HEK293 (cell line): ENCODE measurements at regions not wholly inside any gene's neighbourhood (a gene's known extent, or its start where the extent isn't known, plus 50 kb on each side); places are given as distances from the start of the nearest gene placed in this dataset.

Experiments
- ATF2 ChIP-seq: fragments of 450-650 bp; formaldehyde crosslinking; IDR thresholded peaks from 2 replicates; pipeline ENCODE4 v1.5.1; 2016; ENCODE audit warnings: missing biosample characterization, missing genetic modification characterization, low read depth
- BCL11A ChIP-seq: fragments of 450-650 bp; formaldehyde crosslinking; IDR thresholded peaks from 2 replicates; pipeline ENCODE4 v1.5.1; 2016; ENCODE audit warnings: low read depth, missing biosample characterization, missing genetic modification characterization
- EGR2 ChIP-seq: fragments of 450-650 bp; formaldehyde crosslinking; IDR thresholded peaks from 2 replicates; pipeline ENCODE4 v1.5.1; 2016; ENCODE audit warnings: low read depth, missing biosample characterization, missing genetic modification characterization
- GFI1B ChIP-seq: fragments of 450-650 bp; formaldehyde crosslinking; IDR thresholded peaks from 2 replicates; pipeline ENCODE4 v1.5.1; 2016; ENCODE audit warnings: missing biosample characterization, missing genetic modification characterization
- GLI4 ChIP-seq: fragments of 450-650 bp; formaldehyde crosslinking; IDR thresholded peaks from 2 replicates; pipeline ENCODE4 v1.5.1; 2016; ENCODE audit warnings: missing biosample characterization, missing genetic modification characterization
- KLF1 ChIP-seq: fragments of 450-650 bp; formaldehyde crosslinking; IDR thresholded peaks from 2 replicates; pipeline ENCODE4 v1.5.1; 2016; ENCODE audit warnings: missing biosample characterization, missing genetic modification characterization
- KLF8 ChIP-seq: fragments of 450-650 bp; formaldehyde crosslinking; IDR thresholded peaks from 2 replicates; pipeline ENCODE4 v1.5.1; 2016; ENCODE audit warnings: missing biosample characterization, missing genetic modification characterization
- REPIN1 ChIP-seq: fragments of 450-650 bp; formaldehyde crosslinking; IDR thresholded peaks from 2 replicates; pipeline ENCODE4 v1.5.1; 2017; ENCODE audit warnings: missing biosample characterization, missing genetic modification characterization, low read depth
- SP2 ChIP-seq: fragments of 450-650 bp; formaldehyde crosslinking; IDR thresholded peaks from 2 replicates; pipeline ENCODE4 v1.5.1; 2016; ENCODE audit warnings: missing biosample characterization, missing genetic modification characterization
- SP3 ChIP-seq: fragments of 450-650 bp; formaldehyde crosslinking; IDR thresholded peaks from 2 replicates; pipeline ENCODE4 v1.5.1; 2016; ENCODE audit warnings: missing biosample characterization, missing genetic modification characterization
- TRIM28 ChIP-seq: IDR thresholded peaks from 2 replicates; pipeline ENCODE4 v1.6.1; 2011; ENCODE audit warnings: low read length, control low read depth, borderline replicate concordance
- WT1 ChIP-seq: fragments of 450-650 bp; formaldehyde crosslinking; IDR thresholded peaks from 2 replicates; pipeline ENCODE4 v1.5.1; 2016; ENCODE audit warnings: missing biosample characterization, missing genetic modification characterization
- YY2 ChIP-seq: fragments of 450-650 bp; formaldehyde crosslinking; IDR thresholded peaks from 2 replicates; pipeline ENCODE4 v1.5.1; 2016; ENCODE audit warnings: missing biosample characterization, missing genetic modification characterization
- ZBTB1 ChIP-seq: fragments of 450-650 bp; formaldehyde crosslinking; IDR thresholded peaks from 2 replicates; pipeline ENCODE4 v1.5.1; 2016; ENCODE audit warnings: missing biosample characterization, missing genetic modification characterization
- ZBTB21 ChIP-seq: fragments of 450-650 bp; formaldehyde crosslinking; IDR thresholded peaks from 2 replicates; pipeline ENCODE4 v1.5.1; 2017; ENCODE audit warnings: missing biosample characterization, missing genetic modification characterization
- ZBTB44 ChIP-seq: fragments of 450-650 bp; IDR thresholded peaks from 2 replicates; pipeline ENCODE4 v1.5.1; 2018; ENCODE audit warnings: missing biosample characterization, mild to moderate bottlenecking, missing genetic modification characterization
- ZBTB7A ChIP-seq: fragments of 450-650 bp; formaldehyde crosslinking; IDR thresholded peaks from 2 replicates; pipeline ENCODE4 v1.5.1; 2016; ENCODE audit warnings: low read depth, missing biosample characterization, missing genetic modification characterization
- ZFP3 ChIP-seq: fragments of 450-650 bp; formaldehyde crosslinking; IDR thresholded peaks from 2 replicates; pipeline ENCODE4 v1.5.1; 2016; ENCODE audit warnings: low read depth, missing biosample characterization, missing genetic modification characterization
- ZFP37 ChIP-seq: fragments of 450-650 bp; formaldehyde crosslinking; IDR thresholded peaks from 2 replicates; pipeline ENCODE4 v1.5.1; 2016; ENCODE audit warnings: missing biosample characterization, missing genetic modification characterization
- ZNF114 ChIP-seq: fragments of 450-650 bp; formaldehyde crosslinking; IDR thresholded peaks from 2 replicates; pipeline ENCODE4 v1.5.0; 2017; ENCODE audit warnings: missing biosample characterization, missing genetic modification characterization
- ZNF140 ChIP-seq: fragments of 450-650 bp; formaldehyde crosslinking; IDR thresholded peaks from 2 replicates; pipeline ENCODE4 v1.5.1; 2016; ENCODE audit warnings: missing biosample characterization, missing genetic modification characterization
- ZNF148 ChIP-seq: fragments of 450-650 bp; formaldehyde crosslinking; IDR thresholded peaks from 2 replicates; pipeline ENCODE4 v1.5.0; 2017; ENCODE audit warnings: missing biosample characterization, missing genetic modification characterization, borderline replicate concordance
- ZNF169 ChIP-seq: fragments of 450-650 bp; formaldehyde crosslinking; IDR thresholded peaks from 2 replicates; pipeline ENCODE4 v1.5.1; 2016; ENCODE audit warnings: missing biosample characterization, missing genetic modification characterization
- ZNF174 ChIP-seq: fragments of 450-650 bp; formaldehyde crosslinking; IDR thresholded peaks from 2 replicates; pipeline ENCODE4 v1.5.0; 2017; ENCODE audit warnings: missing biosample characterization, mild to moderate bottlenecking, missing genetic modification characterization
- ZNF19 ChIP-seq: fragments of 450-650 bp; formaldehyde crosslinking; IDR thresholded peaks from 2 replicates; pipeline ENCODE4; 2016; ENCODE audit warnings: missing biosample characterization, missing genetic modification characterization, low read depth
- ZNF2 ChIP-seq: fragments of 450-650 bp; formaldehyde crosslinking; IDR thresholded peaks from 2 replicates; pipeline ENCODE4 v1.5.1; 2016; ENCODE audit warnings: missing biosample characterization, missing genetic modification characterization
- ZNF211 ChIP-seq: fragments of 450-650 bp; formaldehyde crosslinking; IDR thresholded peaks from 2 replicates; pipeline ENCODE4 v1.5.1; 2016; ENCODE audit warnings: low read depth, missing biosample characterization, missing genetic modification characterization
- ZNF239 ChIP-seq: fragments of 450-650 bp; formaldehyde crosslinking; IDR thresholded peaks from 2 replicates; pipeline ENCODE4 v1.5.1; 2016; ENCODE audit warnings: missing biosample characterization, missing genetic modification characterization
- ZNF292 ChIP-seq: fragments of 450-650 bp; formaldehyde crosslinking; IDR thresholded peaks from 2 replicates; pipeline ENCODE4 v1.5.1; 2016; ENCODE audit warnings: low read depth, missing biosample characterization, missing genetic modification characterization, borderline replicate concordance
- ZNF311 ChIP-seq: fragments of 450-650 bp; formaldehyde crosslinking; IDR thresholded peaks from 2 replicates; pipeline ENCODE4 v1.5.1; 2017; ENCODE audit warnings: missing biosample characterization, missing genetic modification characterization, borderline replicate concordance
- ZNF366 ChIP-seq: fragments of 450-650 bp; formaldehyde crosslinking; conservative IDR thresholded peaks from 2 replicates; pipeline ENCODE4 v1.5.1; 2016; ENCODE audit warnings: missing biosample characterization, missing genetic modification characterization
- ZNF404 ChIP-seq: fragments of 450-650 bp; formaldehyde crosslinking; IDR thresholded peaks from 2 replicates; pipeline ENCODE4 v1.5.1; 2017; ENCODE audit warnings: missing biosample characterization, missing genetic modification characterization
- ZNF426 ChIP-seq: fragments of 450-650 bp; formaldehyde crosslinking; IDR thresholded peaks from 2 replicates; pipeline ENCODE4 v1.5.1; 2017; ENCODE audit warnings: missing biosample characterization, missing genetic modification characterization, mild to moderate bottlenecking, inconsistent platforms, moderate library complexity
- ZNF530 ChIP-seq: fragments of 450-650 bp; formaldehyde crosslinking; IDR thresholded peaks from 2 replicates; pipeline ENCODE4 v1.5.1; 2016; ENCODE audit warnings: low read depth, missing biosample characterization, missing genetic modification characterization
- ZNF561 ChIP-seq: fragments of 450-650 bp; IDR thresholded peaks from 2 replicates; pipeline ENCODE4 v1.5.1; 2018; ENCODE audit warnings: missing biosample characterization, missing genetic modification characterization, borderline replicate concordance
- ZNF624 ChIP-seq: fragments of 450-650 bp; formaldehyde crosslinking; IDR thresholded peaks from 2 replicates; pipeline ENCODE4 v1.5.1; 2017; ENCODE audit warnings: missing biosample characterization, missing genetic modification characterization
- ZNF626 ChIP-seq: fragments of 450-650 bp; sonication (Bioruptor Pico); formaldehyde crosslinking; IDR thresholded peaks from 2 replicates; pipeline ENCODE4 v1.5.1; 2018; ENCODE audit warnings: missing biosample characterization, missing genetic modification characterization, inconsistent platforms
- ZNF701 ChIP-seq: fragments of 450-650 bp; formaldehyde crosslinking; IDR thresholded peaks from 2 replicates; pipeline ENCODE4 v1.5.1; 2016; ENCODE audit warnings: missing biosample characterization, missing genetic modification characterization
- ZNF843 ChIP-seq: fragments of 450-650 bp; formaldehyde crosslinking; IDR thresholded peaks from 2 replicates; pipeline ENCODE4 v1.5.1; 2016; ENCODE audit warnings: missing biosample characterization, missing genetic modification characterization
- ZXDB ChIP-seq: fragments of 450-650 bp; formaldehyde crosslinking; IDR thresholded peaks from 2 replicates; pipeline ENCODE4 v1.5.1; 2016; ENCODE audit warnings: missing biosample characterization, missing genetic modification characterization

GRCh38 chr16:22646948-22647556 lies 136.4 kb downstream of the NPIPB5 start (continued):
- TF ChIP-seq ZNF169 (tag by site-specific recombination) (no peak), ZNF701 (no peak), BCL11A (tag by site-specific recombination) (no peak), ZNF530 (no peak), REPIN1 (tag by site-specific recombination) (no peak), ZNF843 (tag by site-specific recombination) (peak; percentile 90), ZNF140 (tag by site-specific recombination) (no peak), ZNF311 (tag by site-specific recombination) (no peak), ZNF2 (no peak), GLI4 (tag by site-specific recombination) (no peak), ZNF366 (tag by site-specific recombination) (0 out of 2 replicates have a peak, but pooled peaks have one; percentile 26), ZNF561 (no peak), ZNF174 (tag by site-specific recombination) (no peak), ZBTB21 (tag by site-specific recombination) (peak; percentile 58), GFI1B (tag by site-specific recombination) (peak; percentile 97), ZFP37 (tag by site-specific recombination) (no peak), ZXDB (no peak), ZNF114 (tag by site-specific recombination) (no peak), ATF2 (tag by site-specific recombination) (peak; percentile 4; the same call in 1 of the 2 replicates), ZNF239 (no peak), ZBTB44 (tag by site-specific recombination) (no peak), KLF8 (no peak), YY2 (tag by site-specific recombination) (no peak), ZNF426 (tag by site-specific recombination) (no peak), KLF1 (tag by site-specific recombination) (no peak), ZNF404 (tag by site-specific recombination) (no peak), EGR2 (tag by site-specific recombination) (no peak), ZNF626 (tag by site-specific recombination) (no peak), ZNF19 (tag by site-specific recombination) (no peak), ZNF624 (tag by site-specific recombination) (no peak), SP3 (tag by site-specific recombination) (no peak), ZBTB1 (no peak), SP2 (no peak), ZFP3 (tag by site-specific recombination) (no peak), ZNF211 (tag by site-specific recombination) (no peak), ZBTB7A (tag by site-specific recombination) (no peak), TRIM28 (no peak), ZNF148 (no peak), WT1 (no peak), ZNF292 (tag by site-specific recombination) (no peak)
